Epithelial cell of prostate (primary cell): ENCODE measurements at regions not wholly inside any gene's neighbourhood (a gene's known extent, or its start where the extent isn't known, plus 50 kb on each side); places are given as distances from the start of the nearest gene placed in this dataset.

ENCODE experiments used
- DNase-seq: peaks from one replicate; pipeline ENCODE4 v3.0.0-alpha.2; 2011; ENCODE audit warnings: low read depth, low spot score
- H3K27ac ChIP-seq: fragments of 450-650 bp; 2 replicates; pipeline ENCODE4 v1.5.1; 2017; ENCODE audit warnings: mild to moderate bottlenecking

GRCh38 chr9:103992938-103993579 lies 101.0 kb upstream of the SMC2 start:
- DNase-seq = no peak
- no peak overlapping the region for H3K27ac ChIP-seq

- DNase-seq = no peak
- H3K27ac ChIP-seq = no peak overlapping the region
These were observed 96.2 kb upstream of the SMC2 start for GRCh38 chr9:103997856-103998370.

- no peak for DNase-seq
- no peak overlapping the region for H3K27ac ChIP-seq
These were observed 94.6 kb upstream of the SMC2 start for GRCh38 chr9:103999375-104000062.

- no peak overlapping the region for H3K27ac ChIP-seq
- peak; percentile 12 for DNase-seq
These were observed 84.3 kb upstream of the SMC2 start for GRCh38 chr9:104009826-104010225.

- no peak for DNase-seq
- no peak overlapping the region for H3K27ac ChIP-seq
These were observed 72.0 kb upstream of the SMC2 start for GRCh38 chr9:104022083-104022482.

GRCh38 chr9:104025104-104025503 lies 69.0 kb upstream of the SMC2 start:
- peak; percentile 10 for DNase-seq

GRCh38 chr9:104025945-104026344 lies 68.2 kb upstream of the SMC2 start:
- DNase-seq = no peak
- H3K27ac ChIP-seq = no peak overlapping the region

More at GRCh38 chr9:104025104-104025503, 69.0 kb upstream of the SMC2 start:
- no peak overlapping the region for H3K27ac ChIP-seq

GRCh38 chr9:104027295-104027694 lies 66.8 kb upstream of the SMC2 start:
- DNase-seq = no peak

GRCh38 chr9:104028827-104029226 lies 65.3 kb upstream of the SMC2 start:
- no peak for DNase-seq
- no peak overlapping the region for H3K27ac ChIP-seq

More at GRCh38 chr9:104027295-104027694, 66.8 kb upstream of the SMC2 start:
- H3K27ac ChIP-seq = no peak overlapping the region
